GM18519 (cell line): ENCODE measurements at regions not wholly inside any gene's neighbourhood (a gene's known extent, or its start where the extent isn't known, plus 50 kb on each side); places are given as distances from the start of the nearest gene placed in this dataset.
"Not testable (repeated sequence)": the region's sequence is repeated elsewhere in the genome, so short reads cannot be mapped to it uniquely, and the experiment has no call there.

Source experiments
- ATAC-seq: cut with Tn5 transposase; IDR thresholded peaks from one replicate; pipeline ENCODE4 v1.9.1; 2021; ENCODE audit warnings: mild to moderate bottlenecking, moderate library complexity; ENCODE audit not compliant: unreplicated experiment, low FRiP score

- ATAC-seq: no peak
Observed at GRCh38 chr6:66291905-66292304, 584.9 kb upstream of the EYS start.

- ATAC-seq: no peak
Observed at GRCh38 chr6:66289889-66290288, 582.9 kb upstream of the EYS start.

- no peak for ATAC-seq
Observed at GRCh38 chr6:66278115-66278514, 571.1 kb upstream of the EYS start.

DNA sequence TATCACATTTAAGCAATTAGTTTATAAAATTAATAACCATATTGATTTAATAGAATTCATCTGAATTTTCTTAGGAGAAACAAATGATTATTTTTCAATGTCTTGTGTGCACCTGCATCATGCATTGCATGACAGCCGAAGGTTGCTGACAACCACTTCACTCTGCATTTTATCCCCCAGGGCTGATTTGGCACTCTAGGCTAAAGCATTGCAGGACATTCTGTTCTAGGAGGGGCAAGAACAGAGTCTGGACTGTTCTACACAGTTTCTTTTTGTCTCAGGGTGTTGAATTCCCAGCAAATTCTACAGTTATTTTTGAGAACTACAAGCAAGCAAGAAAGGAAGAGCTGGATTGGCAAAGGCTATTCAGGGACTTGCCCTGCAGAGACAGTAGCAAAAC lies 570.4 kb upstream of the EYS start:
- no peak for ATAC-seq

DNA sequence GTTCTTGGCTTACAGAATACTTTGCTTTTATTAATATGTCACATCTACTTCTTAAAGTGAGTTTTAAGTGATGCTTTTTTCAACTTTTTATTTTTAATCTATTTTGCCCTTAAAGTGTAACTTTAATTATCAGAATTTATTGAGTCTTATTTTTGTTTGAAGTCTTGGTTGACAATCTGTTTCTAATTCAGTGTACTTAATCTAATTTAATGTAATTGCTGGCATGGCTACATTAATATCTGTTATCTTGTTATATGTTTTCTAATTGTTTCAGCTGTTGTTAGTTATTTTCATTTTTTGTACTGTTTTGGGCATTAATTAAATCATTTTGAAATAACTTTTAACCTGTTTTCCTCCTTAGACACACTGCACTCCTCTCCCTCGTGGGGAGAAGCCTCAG lies 558.7 kb upstream of the EYS start:
- no peak for ATAC-seq

GRCh38 chr6:66264376-66264775 lies 557.4 kb upstream of the EYS start:
- no peak for ATAC-seq

DNA sequence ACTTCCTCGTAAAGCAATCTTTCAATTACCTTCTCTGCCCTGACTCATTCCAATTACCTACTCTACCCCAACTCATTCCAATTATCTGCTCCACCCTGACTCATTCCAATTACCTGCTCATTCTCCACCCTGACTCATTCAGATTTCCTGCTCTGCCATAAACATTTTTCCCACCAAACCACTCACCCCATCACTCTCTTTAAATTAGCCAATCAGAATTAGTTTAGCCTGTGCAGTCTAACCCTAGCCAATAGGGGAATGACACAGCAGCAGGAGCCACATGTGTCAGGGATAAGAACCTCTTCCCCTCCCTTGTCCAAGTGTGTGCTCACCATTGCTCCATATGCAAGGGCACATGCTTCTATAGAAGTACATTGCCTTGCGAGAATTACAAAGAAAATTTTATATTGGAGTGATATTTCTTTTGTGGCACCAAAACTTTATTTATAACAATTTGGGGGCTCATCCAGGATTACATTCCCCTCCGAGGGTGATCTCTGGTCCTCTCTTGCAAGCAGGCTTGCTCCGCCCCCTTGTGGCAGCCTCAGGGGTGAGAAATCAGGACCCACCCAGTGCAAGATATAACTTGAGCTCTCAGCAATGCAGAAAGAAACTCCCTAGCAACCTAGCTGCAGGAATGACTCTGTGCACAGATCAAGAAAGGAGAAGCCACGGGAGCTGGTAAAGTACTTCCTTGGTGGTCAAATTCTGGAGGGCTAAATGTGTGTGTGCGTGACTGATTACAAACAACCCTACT lies 551.9 kb upstream of the EYS start:
- ATAC-seq: not testable (repeated sequence)

DNA sequence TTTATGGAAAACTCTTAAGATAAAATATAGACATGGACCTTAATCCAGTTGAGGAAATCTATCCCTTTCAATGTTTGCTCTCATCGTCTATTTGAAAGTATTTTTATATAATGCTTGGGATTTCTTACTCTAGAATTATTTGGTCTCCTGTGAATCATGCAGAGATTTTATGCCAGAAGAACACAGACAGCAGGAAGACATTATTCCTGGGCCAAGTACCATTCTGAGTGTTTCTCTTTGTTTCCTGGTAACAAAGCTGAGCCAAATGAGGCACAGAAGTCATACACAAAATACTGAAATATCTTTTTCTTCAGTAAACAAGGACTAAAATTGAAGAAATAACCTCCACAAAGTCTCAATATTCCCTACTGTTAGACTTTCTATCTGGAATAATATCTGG lies 538.2 kb upstream of the EYS start:
- no peak for ATAC-seq

- no peak for ATAC-seq
Observed at GRCh38 chr6:66238851-66239250, 531.8 kb upstream of the EYS start.

DNA sequence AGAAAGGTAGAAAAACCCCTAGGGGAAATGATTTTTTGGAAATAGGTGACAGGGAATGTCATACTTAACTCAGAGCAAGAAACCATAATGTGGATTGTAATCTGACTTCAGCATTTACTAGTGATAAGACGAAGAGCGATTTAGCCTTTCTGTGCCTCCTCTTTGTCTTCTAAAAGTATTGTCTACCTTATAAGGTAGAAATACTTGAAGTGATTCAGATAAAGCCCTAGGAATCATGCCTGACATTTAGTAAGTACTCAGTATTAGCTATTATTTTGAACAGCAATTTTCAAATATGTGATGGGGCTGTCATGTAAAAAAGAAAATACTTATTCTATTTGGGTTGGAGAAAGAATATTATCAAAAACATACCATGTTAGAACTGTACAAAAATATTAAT lies 525.9 kb upstream of the EYS start:
- ATAC-seq: no peak

DNA sequence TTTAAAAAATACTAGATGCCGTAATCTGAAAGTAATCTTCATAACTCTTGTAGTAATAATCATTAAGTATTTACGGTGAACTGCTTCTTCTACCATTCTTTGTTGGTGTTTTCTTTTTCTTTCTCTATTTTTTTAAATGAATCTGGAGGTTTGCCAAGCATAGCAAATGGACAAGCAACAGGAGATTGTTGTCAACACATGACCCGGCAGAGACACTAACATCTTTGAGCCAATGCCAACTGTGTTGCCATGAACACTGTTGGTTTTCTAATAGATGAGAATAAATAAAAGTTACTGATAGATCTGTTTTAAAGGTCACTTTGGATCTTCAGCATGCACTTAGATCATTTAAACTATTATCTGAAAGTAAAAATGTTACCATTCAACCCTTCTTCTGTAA lies 523.6 kb upstream of the EYS start:
- ATAC-seq: no peak

DNA sequence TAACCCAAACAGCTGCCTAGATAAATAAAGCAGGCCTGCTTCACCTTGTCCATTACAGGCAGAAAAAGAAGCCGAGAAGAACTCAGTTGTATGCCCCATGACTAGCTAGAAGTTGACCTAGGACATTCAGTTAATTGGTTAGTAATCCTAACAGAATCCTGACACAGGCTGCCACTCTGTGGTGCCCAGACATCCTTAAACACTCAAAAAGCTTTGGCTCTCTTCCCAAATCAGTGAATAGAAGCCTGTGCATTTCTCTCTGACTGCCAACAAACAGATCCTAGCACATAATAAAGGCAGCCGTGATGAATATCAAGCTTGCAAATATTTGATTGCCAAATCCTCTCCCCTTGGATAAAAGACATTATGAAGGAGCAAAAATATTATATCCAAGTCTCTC lies 519.1 kb upstream of the EYS start:
- ATAC-seq: no peak

DNA sequence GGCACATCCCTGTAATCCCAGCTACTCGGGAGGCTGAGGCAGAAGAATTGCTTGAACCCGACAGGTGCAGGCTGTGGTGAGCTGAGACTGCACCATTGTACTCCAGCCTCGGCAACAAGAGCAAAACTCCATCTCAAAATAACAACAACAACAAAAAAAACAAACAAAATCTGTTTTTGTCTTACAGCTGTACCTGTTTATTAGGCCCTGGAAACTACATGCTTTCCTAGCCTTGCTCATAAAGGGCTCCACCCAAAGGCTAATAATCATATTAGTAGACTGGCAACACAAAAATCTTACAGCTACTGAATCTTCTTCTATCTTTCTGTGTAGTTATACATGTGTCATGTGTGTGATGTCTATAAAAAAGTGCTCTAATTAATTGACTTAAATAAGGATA lies 503.9 kb upstream of the EYS start:
- no peak for ATAC-seq

DNA sequence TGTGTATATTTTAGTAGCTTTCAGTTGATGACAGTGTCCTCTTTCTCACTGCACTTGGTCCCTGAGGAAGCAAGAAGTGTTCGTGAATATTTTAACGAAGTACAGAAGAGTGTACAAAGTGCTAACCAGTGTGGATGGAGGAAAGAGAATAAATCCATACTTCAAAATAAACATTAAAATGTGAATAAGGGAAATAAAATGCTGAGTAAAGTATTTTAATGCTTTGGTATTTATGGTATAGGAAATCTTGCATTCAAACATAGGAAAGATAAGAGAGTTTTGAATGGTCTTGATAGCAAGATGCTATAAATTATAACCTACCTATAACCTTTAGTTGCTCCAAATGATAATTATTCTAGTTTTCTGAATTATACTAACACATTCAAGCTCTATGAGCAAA lies 493.4 kb upstream of the EYS start:
- no peak for ATAC-seq

DNA sequence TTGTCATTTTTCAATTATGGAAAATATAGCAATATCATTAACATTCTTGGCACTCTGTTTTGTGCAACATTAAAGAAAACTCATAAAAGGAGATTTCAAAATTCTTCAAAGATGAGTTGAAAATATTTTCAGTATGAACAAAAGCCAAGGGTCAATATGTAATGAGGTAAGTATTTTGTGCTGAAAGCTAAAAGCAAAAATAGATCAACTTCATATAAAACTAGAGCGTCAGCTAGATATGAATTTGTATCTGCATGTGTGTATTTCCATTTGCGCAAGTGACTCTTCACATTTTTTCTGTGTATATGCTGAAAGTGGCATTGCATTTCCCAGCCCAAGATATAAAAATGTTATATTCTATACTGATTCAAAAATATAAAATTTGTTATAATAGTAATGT lies 492.1 kb upstream of the EYS start:
- ATAC-seq: no peak

DNA sequence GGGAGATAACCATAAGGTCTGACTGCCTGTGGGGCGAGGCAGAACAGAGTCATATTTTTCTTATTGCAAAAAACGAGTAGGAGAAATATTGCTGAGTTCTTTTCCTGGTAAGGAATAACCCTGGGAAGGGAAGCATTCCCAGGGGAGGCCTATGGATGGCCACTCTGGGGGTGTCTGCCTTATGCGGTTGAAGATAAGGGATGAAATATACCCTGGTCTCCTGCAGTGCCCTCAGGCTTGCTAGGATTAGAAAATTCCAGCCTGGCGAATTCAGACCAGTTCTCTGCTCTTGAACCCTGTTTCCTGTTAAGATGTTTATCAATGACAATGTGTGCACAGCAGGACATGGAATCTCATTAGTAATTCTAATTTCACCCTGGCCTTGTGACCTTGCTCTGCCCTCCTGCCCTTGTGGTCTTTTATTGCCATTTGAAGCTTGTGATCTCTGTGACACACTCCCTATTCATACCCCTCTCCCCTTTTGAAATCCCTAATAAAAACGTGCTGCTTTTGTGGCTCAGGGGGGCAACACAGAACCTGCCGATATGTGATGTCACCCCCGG lies 491.1 kb upstream of the EYS start:
- ATAC-seq: no peak

- ATAC-seq: no peak
Observed at GRCh38 chr6:66190858-66191257, 483.8 kb upstream of the EYS start.

DNA sequence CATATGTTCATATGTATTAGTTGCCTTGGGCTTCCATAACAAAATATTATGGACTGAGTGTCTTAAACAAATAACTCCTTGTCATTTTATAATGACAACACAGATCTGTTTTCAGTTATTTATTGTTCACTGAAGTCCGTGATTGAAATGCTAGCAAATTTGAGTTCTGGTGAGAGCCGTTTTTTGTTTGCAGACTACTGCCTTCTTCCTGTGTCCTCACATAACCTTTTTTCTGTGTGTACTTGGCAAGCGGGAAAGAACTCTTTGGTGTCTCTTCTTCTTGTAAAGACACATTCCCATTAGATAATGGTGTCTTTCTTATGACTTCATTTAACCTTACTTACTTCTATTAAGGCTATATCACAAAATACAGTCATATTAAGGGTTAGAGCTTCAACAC lies 482.9 kb upstream of the EYS start:
- ATAC-seq: no peak

DNA sequence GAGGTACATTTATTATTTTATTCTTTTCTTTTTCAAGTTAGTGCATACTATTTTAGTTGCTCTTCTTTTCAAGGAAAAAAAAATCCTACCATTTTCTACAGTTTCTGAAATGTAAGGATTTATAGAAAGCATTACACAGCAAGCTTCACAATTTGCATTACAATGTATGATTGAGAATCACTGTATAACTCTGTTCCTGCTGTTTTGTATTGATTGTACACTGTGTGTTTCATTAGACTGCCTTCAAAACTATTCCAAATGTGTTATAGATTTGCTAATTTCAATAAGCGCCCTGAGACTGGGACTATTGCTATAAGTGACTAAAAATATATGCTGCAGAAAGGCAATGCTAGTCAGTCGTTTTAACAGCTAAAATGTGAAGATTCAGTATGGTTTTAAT lies 479.7 kb upstream of the EYS start:
- no peak for ATAC-seq

DNA sequence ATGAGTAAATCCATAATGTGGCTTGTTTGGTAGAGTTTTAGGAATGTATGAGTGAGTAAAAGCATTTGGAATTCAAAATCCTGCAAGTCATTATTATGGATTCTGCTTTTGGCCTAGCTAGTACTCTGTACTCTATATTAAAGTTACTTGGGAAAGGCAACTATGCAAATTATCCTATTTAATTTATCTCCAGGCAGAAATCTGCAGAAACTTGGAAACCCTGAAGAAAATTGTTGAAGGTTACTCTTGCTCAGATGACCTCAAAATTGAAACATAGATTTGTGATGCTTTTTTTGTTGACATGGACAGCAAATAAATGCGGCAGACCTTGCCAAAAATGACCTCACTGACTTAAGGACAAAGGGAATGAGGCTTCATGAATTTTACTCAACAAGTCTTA lies 477.1 kb upstream of the EYS start:
- no peak for ATAC-seq

DNA sequence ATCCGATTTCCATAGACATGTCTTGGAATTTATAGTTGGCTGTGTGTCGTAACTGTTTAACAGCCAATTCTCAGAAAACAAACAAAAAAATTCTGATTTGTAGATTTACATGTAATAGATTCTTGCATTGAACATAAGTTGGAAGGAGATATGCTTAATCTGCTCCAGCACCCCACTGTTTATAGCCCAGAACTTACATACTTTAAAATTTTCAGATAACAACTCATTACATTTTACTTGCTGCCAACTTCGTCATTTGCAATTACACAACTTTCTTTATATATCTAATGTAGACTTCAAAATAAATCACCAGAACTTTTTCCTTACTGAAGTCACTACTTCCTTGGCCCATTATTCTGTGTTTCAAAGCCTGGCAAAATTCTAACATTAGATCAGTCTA lies 472.3 kb upstream of the EYS start:
- no peak for ATAC-seq

- no peak for ATAC-seq
Observed at GRCh38 chr6:66173587-66173986, 466.6 kb upstream of the EYS start.

DNA sequence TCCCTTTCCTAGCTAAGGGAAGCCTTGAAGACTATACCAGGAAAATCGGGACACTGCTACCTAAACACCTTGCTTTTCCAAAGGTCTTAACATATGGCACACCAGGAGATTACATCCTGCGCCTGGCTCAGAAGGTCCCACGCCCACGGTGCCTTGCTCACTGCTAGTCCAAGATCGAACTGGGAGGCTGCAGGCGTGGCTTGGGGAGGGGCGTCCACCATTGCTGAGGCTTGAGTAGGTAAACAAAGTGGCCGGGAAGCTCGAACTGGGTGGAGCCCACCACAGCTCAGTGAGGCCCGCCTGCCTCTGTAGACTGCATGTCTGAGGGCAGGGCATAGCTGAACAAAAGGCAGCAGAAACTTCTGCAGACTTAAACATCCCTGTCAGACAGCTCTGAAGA lies 459.7 kb upstream of the EYS start:
- ATAC-seq: not testable (repeated sequence)
